ENCODE measurements at regions not wholly inside any gene's neighbourhood (a gene's known extent, or its start where the extent isn't known, plus 50 kb on each side); places are given as distances from the start of the nearest gene placed in this dataset.
"Not testable (repeated sequence)": the region's sequence is repeated elsewhere in the genome, so short reads cannot be mapped to it uniquely, and the experiment has no call there.

DNA sequence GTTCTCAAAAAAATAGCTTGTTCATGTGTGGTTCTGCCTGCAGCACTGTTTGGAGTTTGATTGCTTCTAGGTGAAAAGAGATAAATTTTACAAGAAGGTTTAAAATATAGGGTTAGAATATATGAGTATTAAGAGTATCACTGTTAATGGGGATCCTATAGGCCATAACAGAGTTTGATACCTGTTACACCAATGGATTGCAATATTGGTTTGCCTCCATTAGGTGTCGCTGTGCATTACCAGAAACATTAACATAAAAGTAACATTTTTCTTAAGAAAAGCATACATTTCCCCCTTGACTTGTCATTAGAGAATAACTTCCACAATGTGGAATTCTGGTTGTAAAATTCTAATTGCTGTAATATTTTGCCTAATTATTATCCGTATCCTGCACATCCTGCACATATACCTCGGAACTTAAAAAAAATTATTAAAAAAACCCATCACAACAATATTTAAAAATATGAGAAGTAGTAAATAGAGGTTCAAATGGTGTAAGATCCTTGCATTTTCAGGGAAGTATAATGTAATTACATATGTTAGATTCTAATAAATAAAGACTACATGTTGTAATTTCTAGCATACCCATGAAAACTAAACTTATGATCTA lies 63.0 kb downstream of the CYP4A11 start:
- H3K9me3 Mint-ChIP-seq (ENCODE audit: unreplicated experiment); H3K27me3 Mint-ChIP-seq (ENCODE audit: unreplicated experiment); H3K27ac Mint-ChIP-seq (ENCODE audit: unreplicated experiment); DNase-seq (ENCODE audit: extremely low spot score, unreplicated experiment); H3K36me3 Mint-ChIP-seq (ENCODE audit: unreplicated experiment); H3K4me3 Mint-ChIP-seq (ENCODE audit: unreplicated experiment); H3K4me1 Mint-ChIP-seq (ENCODE audit: unreplicated experiment): not testable (repeated sequence)
- TF ChIP-seq, protein P1, sequence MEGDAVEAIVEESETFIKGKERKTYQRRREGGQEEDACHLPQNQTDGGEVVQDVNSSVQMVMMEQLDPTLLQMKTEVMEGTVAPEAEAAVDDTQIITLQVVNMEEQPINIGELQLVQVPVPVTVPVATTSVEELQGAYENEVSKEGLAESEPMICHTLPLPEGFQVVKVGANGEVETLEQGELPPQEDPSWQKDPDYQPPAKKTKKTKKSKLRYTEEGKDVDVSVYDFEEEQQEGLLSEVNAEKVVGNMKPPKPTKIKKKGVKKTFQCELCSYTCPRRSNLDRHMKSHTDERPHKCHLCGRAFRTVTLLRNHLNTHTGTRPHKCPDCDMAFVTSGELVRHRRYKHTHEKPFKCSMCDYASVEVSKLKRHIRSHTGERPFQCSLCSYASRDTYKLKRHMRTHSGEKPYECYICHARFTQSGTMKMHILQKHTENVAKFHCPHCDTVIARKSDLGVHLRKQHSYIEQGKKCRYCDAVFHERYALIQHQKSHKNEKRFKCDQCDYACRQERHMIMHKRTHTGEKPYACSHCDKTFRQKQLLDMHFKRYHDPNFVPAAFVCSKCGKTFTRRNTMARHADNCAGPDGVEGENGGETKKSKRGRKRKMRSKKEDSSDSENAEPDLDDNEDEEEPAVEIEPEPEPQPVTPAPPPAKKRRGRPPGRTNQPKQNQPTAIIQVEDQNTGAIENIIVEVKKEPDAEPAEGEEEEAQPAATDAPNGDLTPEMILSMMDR (IDR thresholded peaks at IDR 0.05) = peak; percentile 57

DNA sequence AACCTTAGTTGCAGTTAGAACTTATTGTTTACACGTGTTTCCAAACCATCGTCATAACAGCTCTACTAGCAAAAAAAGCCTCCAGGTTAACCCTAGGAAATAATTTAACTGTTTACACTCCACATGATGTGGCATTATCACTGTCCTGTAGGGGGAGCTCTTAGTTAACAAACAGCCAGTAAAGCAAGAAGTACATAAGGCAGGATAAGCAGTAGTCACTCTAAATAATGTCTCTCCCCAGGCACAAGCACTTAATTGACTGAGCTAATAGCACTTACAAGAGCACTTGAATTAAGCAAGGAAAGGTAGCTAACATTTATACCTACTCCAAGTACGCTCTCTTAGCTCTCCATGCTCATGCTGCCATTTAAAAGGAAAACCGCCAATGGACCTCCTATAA lies 65.2 kb downstream of the CYP4A11 start:
- not testable (repeated sequence) for H3K36me3 Mint-ChIP-seq (ENCODE audit: unreplicated experiment); H3K27me3 Mint-ChIP-seq (ENCODE audit: unreplicated experiment); H3K27ac Mint-ChIP-seq (ENCODE audit: unreplicated experiment); H3K4me1 Mint-ChIP-seq (ENCODE audit: unreplicated experiment); H3K9me3 Mint-ChIP-seq (ENCODE audit: unreplicated experiment); H3K4me3 Mint-ChIP-seq (ENCODE audit: unreplicated experiment); DNase-seq (ENCODE audit: extremely low spot score, unreplicated experiment)
- TF ChIP-seq, protein P1 (IDR thresholded peaks at IDR 0.05) = peak; percentile 40

Measured in osteocyte (in vitro differentiated cells).